A673 (cell line): ENCODE measurements at regions not wholly inside any gene's neighbourhood (a gene's known extent, or its start where the extent isn't known, plus 50 kb on each side); places are given as distances from the start of the nearest gene placed in this dataset.

Source experiments
- BruUV-seq: library from RNA; stranded (reverse); fragments of 400-500 nt; replicated peaks from 2 replicates; lab custom pipeline; 2021; lab: Mats Ljungman, UMichigan
- CTCF ChIA-PET: fragments of 300-600 bp; sonication (Branson Sonifier 250); formaldehyde crosslinking; loops from one replicate; lab custom pipeline; 2022; ENCODE audit warnings: antibody characterized with exemption; lab: Charles Lee
- POLR2A ChIA-PET: fragments of 300-600 bp; sonication (Branson Sonifier 250); formaldehyde crosslinking; loops from one replicate; lab custom pipeline; 2022; ENCODE audit warnings: antibody characterized with exemption; ENCODE audit not compliant: low non-redundant PET; lab: Charles Lee
- DNase-seq: peaks from one replicate; pipeline ENCODE4 v3.0.0-alpha.2; 2015; ENCODE audit warnings: low spot score
- H3K27ac ChIP-seq: fragments of 200-600 bp; sonication (generic); 2 replicates; pipeline ENCODE4 v1.5.1; 2016; ENCODE audit warnings: mixed run types, low read depth, mild to moderate bottlenecking, mixed read lengths, antibody characterized with exemption, low read length; ENCODE audit not compliant: poor library complexity, severe bottlenecking
- H3K27me3 ChIP-seq: fragments of 200-600 bp; sonication (generic); replicated peaks from 2 replicates; pipeline ENCODE4 v1.6.1; 2017; ENCODE audit warnings: mixed run types, low read depth, mild to moderate bottlenecking, mixed read lengths, antibody characterized with exemption, low read length; ENCODE audit not compliant: insufficient read depth, poor library complexity
- H3K36me3 ChIP-seq: fragments of 200-600 bp; sonication (generic); 2 replicates; pipeline ENCODE4 v1.6.1; 2016; ENCODE audit warnings: mixed run types, mild to moderate bottlenecking, mixed read lengths, antibody characterized with exemption, low read length; ENCODE audit not compliant: insufficient read depth, poor library complexity, severe bottlenecking
- H3K4me1 ChIP-seq: fragments of 200-600 bp; sonication (generic); 2 replicates; pipeline ENCODE4 v1.6.1; 2017; ENCODE audit warnings: mixed run types, mild to moderate bottlenecking, mixed read lengths, antibody characterized with exemption, low read length; ENCODE audit not compliant: insufficient read depth, poor library complexity, severe bottlenecking
- H3K4me3 ChIP-seq: fragments of 200-600 bp; sonication (generic); 2 replicates; pipeline ENCODE4 v1.5.1; 2016; ENCODE audit warnings: low read depth, mixed run types, mild to moderate bottlenecking, mixed read lengths, low read length; ENCODE audit not compliant: poor library complexity, severe bottlenecking
- H3K9me3 ChIP-seq: fragments of 200-600 bp; sonication (generic); 2 replicates; pipeline ENCODE4 v1.6.1; 2016; ENCODE audit warnings: mixed run types, low read depth, mild to moderate bottlenecking, mixed read lengths, antibody characterized with exemption, low read length; ENCODE audit not compliant: poor library complexity, severe bottlenecking
- CTCF ChIP-seq: fragments of 300-800, 200-600 bp; sonication (generic); conservative IDR thresholded peaks from 2 replicates; pipeline ENCODE4 v1.5.1; 2017; ENCODE audit warnings: low read depth, mild to moderate bottlenecking, antibody characterized with exemption, low read length, moderate library complexity, mixed read lengths
- EZH2 ChIP-seq: fragments of 200-600 bp; sonication (generic); IDR thresholded peaks from 2 replicates; pipeline ENCODE4 v1.6.1; 2017; ENCODE audit warnings: borderline replicate concordance, low read depth, mild to moderate bottlenecking, mixed read lengths, antibody characterized with exemption, low read length; ENCODE audit not compliant: poor library complexity, severe bottlenecking
- intact Hi-C: fragments of 100-400 bp; cut with micrococcal nuclease; formaldehyde crosslinking; loops from one replicate; pipeline ENCODE4 v1.10.0; 2022; ENCODE audit not compliant: unreplicated experiment

- DNase-seq: no peak
- ChIA-PET CTCF (no interaction called here), POLR2A (no interaction called here)
- Histone ChIP-seq H3K4me1 (no peaks in the 10 kb centered on the region), H3K4me3 (no peak overlapping the region), H3K27ac (no peak overlapping the region), H3K9me3 (no peaks in the 10 kb centered on the region), H3K27me3 (no peaks in the 10 kb centered on the region), H3K36me3 (no peaks in the 10 kb centered on the region)
- BruUV-seq: no TSS peak
- TF ChIP-seq EZH2 (no peak), CTCF (no peak)
- intact Hi-C loops: no loop called here
Measured at GRCh38 chr11:86120807-86121206, 51.9 kb upstream of the PICALM start.

- CTCF ChIA-PET: no interaction called here
- BruUV-seq: no TSS peak
- intact Hi-C loops: no loop called here
Measured at GRCh38 chr11:86119906-86120305, 51.0 kb upstream of the PICALM start.

GRCh38 chr11:86119077-86119476 lies 50.2 kb upstream of the PICALM start:
- Histone ChIP-seq H3K27me3 (no peaks in the 10 kb centered on the region), H3K36me3 (no peaks in the 10 kb centered on the region), H3K27ac (no peak overlapping the region), H3K9me3 (no peaks in the 10 kb centered on the region), H3K4me1 (no peaks in the 10 kb centered on the region), H3K4me3 (no peak overlapping the region)
- DNase-seq: no peak
- TF ChIP-seq CTCF (no peak), EZH2 (no peak)
- ChIA-PET CTCF (no interaction called here), POLR2A (no interaction called here)
- intact Hi-C loops: no loop called here
- no TSS peak for BruUV-seq

More at GRCh38 chr11:86119906-86120305, 51.0 kb upstream of the PICALM start:
- DNase-seq: no peak
- Histone ChIP-seq H3K27me3 (no peaks in the 10 kb centered on the region), H3K4me1 (no peaks in the 10 kb centered on the region), H3K36me3 (no peaks in the 10 kb centered on the region), H3K9me3 (no peaks in the 10 kb centered on the region), H3K4me3 (no peak overlapping the region), H3K27ac (no peak overlapping the region)
- no peak for TF ChIP-seq EZH2
- no peak for TF ChIP-seq CTCF
- POLR2A ChIA-PET: no interaction called here
